ENCODE measurements at regions not wholly inside any gene's neighbourhood (a gene's known extent, or its start where the extent isn't known, plus 50 kb on each side); places are given as distances from the start of the nearest gene placed in this dataset.

DNA sequence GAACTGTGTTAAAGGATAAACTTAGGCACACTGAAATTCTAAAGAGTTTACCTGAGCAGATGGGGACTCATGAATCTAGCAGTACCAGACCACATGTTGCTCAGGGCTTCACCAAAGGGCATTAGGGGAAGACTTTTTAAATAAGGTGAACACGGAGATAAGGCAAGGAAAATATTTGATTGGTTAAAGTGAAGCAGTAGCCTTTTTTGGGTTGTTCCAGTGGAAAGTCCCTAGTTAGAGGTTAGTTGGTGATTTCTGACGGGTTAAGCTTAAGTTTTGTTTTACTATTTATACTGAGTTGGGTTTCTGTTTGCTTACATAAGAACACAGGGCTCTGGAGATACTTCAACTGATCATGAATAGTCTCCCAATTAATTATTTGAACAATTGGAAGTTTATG lies 722.5 kb downstream of the SOCS6 start:
- no peak for DNase-seq (ENCODE audit: low read depth)

GRCh38 chr18:71008257-71008656 lies 719.4 kb downstream of the SOCS6 start:
- no peak for DNase-seq (ENCODE audit: low read depth)

DNA sequence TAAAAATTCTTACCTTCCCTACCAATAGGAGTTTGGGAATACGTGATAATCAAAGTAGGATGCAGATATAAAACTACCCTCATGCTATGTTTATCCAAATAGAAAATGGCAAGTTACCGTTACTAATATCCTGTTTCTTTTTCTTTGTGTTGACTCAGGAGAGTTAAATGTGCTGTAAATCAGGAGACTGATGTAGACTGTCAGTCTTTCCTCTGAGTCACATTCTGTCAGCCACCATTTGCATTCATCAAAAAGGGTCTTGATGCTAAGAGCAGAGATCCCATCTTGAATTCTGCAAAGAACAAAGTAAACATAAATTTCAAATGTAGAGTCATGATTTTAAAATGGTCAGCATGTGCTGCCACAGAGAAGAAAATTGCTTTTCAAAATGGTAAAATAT lies 712.8 kb downstream of the SOCS6 start:
- no peak for DNase-seq (ENCODE audit: low read depth)

GRCh38 chr18:70998490-70998889 lies 709.6 kb downstream of the SOCS6 start:
- DNase-seq (ENCODE audit: low read depth), result no peak

GRCh38 chr18:70994116-70994515 lies 705.3 kb downstream of the SOCS6 start:
- DNase-seq (ENCODE audit: low read depth), result peak; percentile 35

DNA sequence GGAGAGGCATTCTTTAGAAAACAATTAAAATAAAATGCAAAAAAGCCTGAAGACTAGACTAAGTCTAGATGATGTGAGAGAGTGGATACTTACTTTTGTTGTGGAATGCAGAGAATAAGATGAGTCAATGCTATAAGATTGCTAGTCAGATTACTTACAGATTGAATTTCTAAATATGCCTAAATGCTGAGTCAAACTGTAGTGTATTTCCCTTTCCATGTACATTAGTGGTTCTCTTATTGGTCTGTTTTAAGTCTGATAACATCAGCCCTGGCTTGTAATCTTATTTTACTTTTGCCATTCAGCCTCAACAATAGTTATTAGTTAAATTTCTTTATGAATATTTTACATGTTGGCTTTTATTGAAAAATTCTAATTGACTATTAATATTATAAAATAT lies 702.7 kb downstream of the SOCS6 start:
- peak; percentile 52 for DNase-seq (ENCODE audit: low read depth)

- DNase-seq (ENCODE audit: low read depth), result no peak
Observed at GRCh38 chr18:70985948-70986347, 697.1 kb downstream of the SOCS6 start.

DNA sequence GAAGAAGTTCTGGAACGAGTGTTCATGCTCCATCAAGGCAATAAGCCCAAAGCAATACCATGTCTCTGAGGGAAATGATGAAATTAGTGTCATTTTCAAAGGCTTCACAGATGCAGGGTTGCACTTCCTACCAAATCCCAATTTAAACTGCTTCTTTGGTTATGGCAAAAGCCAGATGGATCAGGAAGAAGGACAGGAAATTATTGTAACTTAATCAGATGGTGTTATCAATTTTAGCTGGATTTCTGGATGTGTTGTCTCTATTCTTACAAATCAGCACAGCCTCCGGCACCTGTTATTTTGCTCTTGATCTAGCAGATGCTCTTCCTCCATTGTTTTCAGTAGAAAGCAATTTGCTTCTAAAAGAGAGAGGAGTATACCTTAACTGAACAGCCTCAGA lies 693.4 kb downstream of the SOCS6 start:
- no peak for DNase-seq (ENCODE audit: low read depth)

DNA sequence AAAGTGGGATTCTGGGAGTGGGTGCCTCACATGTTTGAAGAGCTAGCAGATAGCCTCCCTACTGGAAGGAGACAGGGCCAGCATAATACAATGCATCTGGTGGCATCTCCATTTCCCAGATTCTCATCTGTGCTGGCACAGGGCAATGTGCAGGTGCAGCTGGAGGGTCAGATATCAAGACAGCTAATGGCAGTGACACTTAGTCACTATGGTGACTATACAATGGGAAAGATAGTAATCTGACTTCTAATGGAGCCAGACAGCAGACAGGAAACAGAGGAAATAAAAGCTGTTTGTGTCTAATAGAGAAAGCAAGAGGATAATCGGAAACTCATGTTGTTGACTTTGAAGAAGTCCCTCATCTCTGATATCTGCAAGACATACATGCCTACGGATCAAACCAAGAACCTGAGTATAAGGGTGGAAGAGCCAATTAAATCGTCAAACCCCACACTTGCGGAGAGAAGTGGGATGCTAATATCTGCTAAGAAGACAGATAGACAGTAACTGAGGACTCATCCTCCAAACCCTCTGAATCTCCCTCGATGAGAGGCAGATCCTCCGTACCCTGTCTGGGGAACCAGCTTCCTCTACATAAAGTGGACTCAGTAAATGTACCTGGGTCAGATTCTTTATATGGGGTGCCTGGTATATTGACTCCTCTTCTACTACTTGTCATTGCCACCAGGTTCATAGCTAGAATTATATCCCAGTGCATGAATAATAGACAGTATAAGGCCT lies 692.7 kb downstream of the SOCS6 start:
- DNase-seq (ENCODE audit: low read depth), result no peak

- DNase-seq (ENCODE audit: low read depth), result no peak
Observed at GRCh38 chr18:70973626-70974025, 684.8 kb downstream of the SOCS6 start.

DNA sequence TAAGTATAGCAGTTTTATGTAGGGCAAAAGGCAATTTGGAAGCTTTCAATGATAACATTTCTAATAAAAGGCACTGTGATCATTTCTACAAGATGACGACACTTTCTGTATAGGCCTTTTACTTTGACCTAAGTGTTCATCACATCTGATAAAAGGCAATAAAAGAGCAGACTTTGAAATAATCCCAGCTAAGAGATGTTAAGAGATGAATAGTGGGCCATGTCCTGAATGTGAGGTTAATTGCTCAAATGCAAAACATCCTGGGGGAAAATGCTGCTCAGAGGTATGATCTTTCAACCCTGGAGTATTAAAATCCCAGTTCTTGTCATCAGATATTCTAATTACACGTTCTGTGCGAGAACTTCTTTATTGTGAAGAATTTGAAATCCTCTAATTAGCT lies 677.6 kb downstream of the SOCS6 start:
- no peak for DNase-seq (ENCODE audit: low read depth)

DNA sequence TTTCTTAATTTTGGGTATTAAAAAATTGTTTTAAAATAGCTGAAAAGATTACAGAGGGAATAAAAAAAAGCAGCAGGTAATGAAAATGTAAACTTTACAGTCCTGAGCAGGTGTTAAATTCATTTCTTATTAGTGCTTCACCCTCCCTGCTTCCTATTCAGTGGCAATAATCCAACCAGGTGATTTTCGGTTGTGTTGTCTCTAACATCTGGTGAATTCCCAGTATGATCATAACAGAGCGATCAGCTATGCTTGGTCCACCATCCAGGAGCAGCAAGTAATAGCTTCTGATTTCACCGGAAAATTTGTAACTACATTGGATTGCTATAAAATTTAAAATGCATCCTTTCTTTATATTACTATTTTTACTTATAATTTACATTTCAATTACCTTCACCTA lies 673.1 kb downstream of the SOCS6 start:
- DNase-seq (ENCODE audit: low read depth), result no peak

GRCh38 chr18:70956554-70956953 lies 667.7 kb downstream of the SOCS6 start:
- DNase-seq (ENCODE audit: low read depth), result no peak

GRCh38 chr18:70936160-70936559 lies 647.3 kb downstream of the SOCS6 start:
- DNase-seq (ENCODE audit: low read depth), result no peak

GRCh38 chr18:70931942-70932814 lies 643.3 kb downstream of the SOCS6 start:
- DNase-seq (ENCODE audit: low read depth), result peak; percentile 28

GRCh38 chr18:70920840-70921374 lies 632.1 kb downstream of the SOCS6 start:
- no peak for DNase-seq (ENCODE audit: low read depth)

DNA sequence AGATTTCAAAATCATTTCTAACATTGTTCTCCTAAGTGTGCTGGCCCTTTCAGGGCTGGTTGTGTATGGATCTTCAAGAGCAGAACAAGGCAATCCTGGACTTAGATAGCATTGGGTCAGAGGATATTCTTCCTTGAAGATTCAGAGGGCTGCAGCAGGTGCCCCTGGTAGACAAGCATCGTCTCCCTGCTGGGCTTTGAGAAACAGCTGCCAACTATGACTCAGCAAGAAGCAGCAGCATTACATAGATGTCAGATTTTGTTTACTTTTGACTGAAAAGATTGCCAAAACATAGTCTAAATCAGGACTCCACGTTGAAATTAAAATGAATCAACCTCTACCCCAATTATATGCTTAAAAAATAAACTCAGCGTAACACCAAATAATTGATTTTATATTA lies 618.8 kb downstream of the SOCS6 start:
- no peak for DNase-seq (ENCODE audit: low read depth)

- no peak for DNase-seq (ENCODE audit: low read depth)
Observed at GRCh38 chr18:70892381-70892780, 603.5 kb downstream of the SOCS6 start.

- DNase-seq (ENCODE audit: low read depth), result no peak
Observed at GRCh38 chr18:70870292-70870691, 581.4 kb downstream of the SOCS6 start.

DNA sequence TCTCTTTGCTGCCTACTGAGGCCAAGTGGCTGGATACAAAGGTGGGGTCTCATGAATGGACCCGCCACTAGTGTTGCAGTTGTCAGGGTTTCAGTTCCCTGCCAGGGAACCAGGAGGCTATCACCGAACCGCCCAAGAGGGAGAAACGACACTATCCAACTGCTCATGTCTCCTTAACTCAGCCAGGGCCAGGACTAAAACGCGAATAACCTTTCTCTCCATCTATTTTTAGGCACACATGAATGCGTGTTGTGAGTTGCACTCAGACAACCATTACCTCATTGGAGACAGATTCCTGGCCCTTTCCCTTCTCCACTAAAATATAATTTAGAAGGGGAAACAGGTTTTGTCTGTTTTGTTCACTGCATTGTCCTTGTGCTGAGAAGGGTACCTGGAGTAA lies 559.5 kb downstream of the SOCS6 start:
- DNase-seq (ENCODE audit: low read depth), result no peak

DNA sequence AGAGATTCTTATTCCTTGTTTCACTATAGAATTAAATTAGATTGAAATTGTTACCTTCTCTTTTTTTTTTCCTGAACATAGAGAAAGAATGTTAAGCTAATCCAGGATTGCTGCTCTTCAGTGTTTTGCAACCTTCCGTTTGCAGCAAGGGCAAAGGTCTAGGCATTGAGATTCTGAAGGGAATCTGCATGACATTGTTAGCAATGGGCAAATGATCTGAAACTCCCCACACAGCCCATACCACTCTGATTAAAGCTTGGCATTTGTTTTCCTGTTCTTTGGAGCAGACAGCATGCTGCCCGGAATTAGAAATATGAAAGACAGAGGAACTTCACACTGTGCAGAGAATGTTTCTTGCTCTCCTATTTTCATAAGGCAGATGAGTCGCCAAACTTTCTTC lies 551.8 kb downstream of the SOCS6 start:
- no peak for DNase-seq (ENCODE audit: low read depth)

DNA sequence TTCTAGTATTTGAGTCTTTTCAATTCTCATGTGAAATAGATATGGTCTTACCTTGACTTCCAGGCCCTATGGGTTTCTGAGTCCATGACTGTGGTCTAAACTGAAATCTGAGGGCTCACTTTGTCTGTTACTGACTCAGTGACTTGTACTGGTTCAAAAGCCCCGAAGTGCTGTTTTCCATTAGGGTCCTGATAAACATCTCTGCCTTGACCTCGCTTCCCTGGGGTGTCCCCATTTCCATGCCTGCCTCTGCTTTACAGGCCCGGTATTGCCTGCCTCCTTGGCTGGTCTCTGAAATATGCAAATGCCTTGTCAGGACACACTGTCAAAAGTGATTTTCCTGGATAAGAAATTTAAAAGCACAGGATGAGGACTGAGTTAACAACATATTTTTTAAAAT lies 538.8 kb downstream of the SOCS6 start:
- DNase-seq (ENCODE audit: low read depth), result no peak

DNA sequence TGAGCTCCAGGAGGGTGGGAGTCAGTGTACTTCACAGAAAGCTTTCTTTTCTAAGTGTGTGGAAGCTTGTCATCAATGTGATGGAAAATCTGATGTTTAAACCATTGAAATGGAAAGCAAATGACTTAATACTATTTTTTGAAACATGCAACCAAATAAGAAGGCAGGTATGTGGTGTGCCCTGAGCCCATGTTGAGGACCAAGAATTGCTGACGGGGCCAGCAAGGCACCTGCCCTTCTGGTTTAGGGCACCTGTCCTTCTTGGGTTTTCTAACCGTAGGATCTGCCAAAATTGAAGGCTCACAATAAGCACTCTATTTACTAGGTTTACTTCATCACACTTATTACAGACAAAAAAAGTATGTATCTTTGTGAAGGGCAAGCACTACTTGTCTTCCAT lies 537.7 kb downstream of the SOCS6 start:
- no peak for DNase-seq (ENCODE audit: low read depth)
